ENCODE measurements at regions not wholly inside any gene's neighbourhood (a gene's known extent, or its start where the extent isn't known, plus 50 kb on each side); places are given as distances from the start of the nearest gene placed in this dataset.
"Not testable (repeated sequence)": the region's sequence is repeated elsewhere in the genome, so short reads cannot be mapped to it uniquely, and the experiment has no call there.

- no peak overlapping the region for H3K4me3 ChIP-seq (ENCODE audit: low read depth, low read length)
- no peak for DNase-seq (ENCODE audit: low read depth)
Measured at GRCh38 chr3:6601374-6601773, 259.5 kb upstream of the GRM7 start.

- H3K4me3 ChIP-seq (ENCODE audit: low read depth, low read length): no peak overlapping the region
- no peak for DNase-seq (ENCODE audit: low read depth)
Measured at GRCh38 chr3:6602329-6602728, 258.6 kb upstream of the GRM7 start.

GRCh38 chr3:6605227-6605626 is 255.7 kb upstream of the GRM7 start:
- DNase-seq (ENCODE audit: low read depth): no peak
- H3K4me3 ChIP-seq (ENCODE audit: low read depth, low read length): no peak overlapping the region

- DNase-seq (ENCODE audit: low read depth): no peak
- H3K4me3 ChIP-seq (ENCODE audit: low read depth, low read length): no peak overlapping the region
Measured at GRCh38 chr3:6608843-6609242, 252.1 kb upstream of the GRM7 start.

GRCh38 chr3:6612034-6612616 is 248.8 kb upstream of the GRM7 start:
- no peak overlapping the region for H3K4me3 ChIP-seq (ENCODE audit: low read depth, low read length)
- DNase-seq (ENCODE audit: low read depth): no peak

GRCh38 chr3:6622260-6622659 is 238.7 kb upstream of the GRM7 start:
- no peak for DNase-seq (ENCODE audit: low read depth)
- no peak overlapping the region for H3K4me3 ChIP-seq (ENCODE audit: low read depth, low read length)

- DNase-seq (ENCODE audit: low read depth): no peak
- H3K4me3 ChIP-seq (ENCODE audit: low read depth, low read length): no peak overlapping the region
Measured at GRCh38 chr3:6622712-6623111, 238.2 kb upstream of the GRM7 start.

GRCh38 chr3:6631376-6631775 is 229.5 kb upstream of the GRM7 start:
- no peak overlapping the region for H3K4me3 ChIP-seq (ENCODE audit: low read depth, low read length)
- DNase-seq (ENCODE audit: low read depth): no peak

GRCh38 chr3:6640907-6641306 is 220.0 kb upstream of the GRM7 start:
- no peak overlapping the region for H3K4me3 ChIP-seq (ENCODE audit: low read depth, low read length)
- no peak for DNase-seq (ENCODE audit: low read depth)

- no peak overlapping the region for H3K4me3 ChIP-seq (ENCODE audit: low read depth, low read length)
- DNase-seq (ENCODE audit: low read depth): no peak
Measured at GRCh38 chr3:6644070-6644929, 216.6 kb upstream of the GRM7 start.

- no peak overlapping the region for H3K4me3 ChIP-seq (ENCODE audit: low read depth, low read length)
- DNase-seq (ENCODE audit: low read depth): no peak
Measured at GRCh38 chr3:6654670-6655069, 206.2 kb upstream of the GRM7 start.

GRCh38 chr3:6655275-6655674 is 205.6 kb upstream of the GRM7 start:
- H3K4me3 ChIP-seq (ENCODE audit: low read depth, low read length): no peak overlapping the region
- DNase-seq (ENCODE audit: low read depth): no peak

- H3K4me3 ChIP-seq (ENCODE audit: low read depth, low read length): no peak overlapping the region
- no peak for DNase-seq (ENCODE audit: low read depth)
Measured at GRCh38 chr3:6657591-6657990, 203.3 kb upstream of the GRM7 start.

GRCh38 chr3:6667354-6667753 is 193.6 kb upstream of the GRM7 start:
- H3K4me3 ChIP-seq (ENCODE audit: low read depth, low read length): no peak overlapping the region
- DNase-seq (ENCODE audit: low read depth): no peak

GRCh38 chr3:6671363-6671762 is 189.6 kb upstream of the GRM7 start:
- DNase-seq (ENCODE audit: low read depth): no peak
- H3K4me3 ChIP-seq (ENCODE audit: low read depth, low read length): no peak overlapping the region

GRCh38 chr3:6679510-6679909 is 181.4 kb upstream of the GRM7 start:
- no peak for DNase-seq (ENCODE audit: low read depth)
- H3K4me3 ChIP-seq (ENCODE audit: low read depth, low read length): no peak overlapping the region

- no peak overlapping the region for H3K4me3 ChIP-seq (ENCODE audit: low read depth, low read length)
- no peak for DNase-seq (ENCODE audit: low read depth)
Measured at GRCh38 chr3:6680119-6680806, 180.7 kb upstream of the GRM7 start.

GRCh38 chr3:6697285-6697684 is 163.6 kb upstream of the GRM7 start:
- DNase-seq (ENCODE audit: low read depth): no peak
- H3K4me3 ChIP-seq (ENCODE audit: low read depth, low read length): no peak overlapping the region

- DNase-seq (ENCODE audit: low read depth): no peak
- no peak overlapping the region for H3K4me3 ChIP-seq (ENCODE audit: low read depth, low read length)
Measured at GRCh38 chr3:6697722-6698121, 163.2 kb upstream of the GRM7 start.

- DNase-seq (ENCODE audit: low read depth); H3K4me3 ChIP-seq (ENCODE audit: low read depth, low read length): not testable (repeated sequence)
Measured at GRCh38 chr3:6704817-6705216, 156.1 kb upstream of the GRM7 start.

- no peak for DNase-seq (ENCODE audit: low read depth)
- H3K4me3 ChIP-seq (ENCODE audit: low read depth, low read length): no peak overlapping the region
Measured at GRCh38 chr3:6706777-6707176, 154.1 kb upstream of the GRM7 start.
